Body of pancreas (tissue), 4 donors: ENCODE measurements at regions not wholly inside any gene's neighbourhood (a gene's known extent, or its start where the extent isn't known, plus 50 kb on each side); places are given as distances from the start of the nearest gene placed in this dataset.

ENCODE experiments used
- ATAC-seq: fragments of 150-250 bp; one replicate; pipeline ENCODE4 v1.9.1; 2016
- DNase-seq, 4 donors: peaks; one replicate each; pipeline ENCODE4 v3.0.0-alpha.2; 2019
- H3K27ac ChIP-seq, 4 donors: fragments of 200-600 bp; sonication (generic); 1 replicate in 3 of 4; 2 replicates in 1 of 4; pipeline versions ENCODE4 v1.5.1 to v1.6.1; 2016 to 2019; ENCODE audit warnings: mild to moderate bottlenecking in 1 of 4, mixed read lengths in 1 of 4, moderate library complexity in 1 of 4
- H3K27me3 ChIP-seq, 2 donors: fragments of 200-600 bp; sonication (generic); one replicate each; pipeline ENCODE4 v1.6.0; 2016; ENCODE audit warnings: mild to moderate bottlenecking in 1 of 2
- H3K36me3 ChIP-seq, 2 donors: fragments of 200-600 bp; sonication (generic); replicated peaks in 1 of 2; 2 replicates each; pipeline ENCODE4 v1.5.1; 2016; ENCODE audit warnings: low read depth in 2 of 2; ENCODE audit not compliant: insufficient read depth in 1 of 2
- H3K4me1 ChIP-seq: fragments of 200-600 bp; sonication (generic); one replicate; pipeline ENCODE4 v1.6.0; 2016
- H3K4me3 ChIP-seq, 2 donors: fragments of 200-600 bp; sonication (generic); 1 replicate in 1 of 2; 2 replicates in 1 of 2; pipeline ENCODE4 v1.5.1; 2016 to 2019
- H3K9me3 ChIP-seq, 3 donors: fragments of 200-600 bp; sonication (generic); 1 replicate in 2 of 3; 2 replicates in 1 of 3; pipeline ENCODE4 v1.5.1; 2016
- CTCF ChIP-seq, 7 experiments: fragments of 450-650 bp in 4 of 7; fragments of 200-600 bp in 3 of 7; sonication (generic) in 3 of 7; IDR thresholded peaks; one replicate each; pipeline ENCODE4 v1.5.1; 2016 to 2019; ENCODE audit warnings: antibody characterized with exemption in 7 of 7
- POLR2A ChIP-seq, 3 donors: fragments of 450-650 bp; IDR thresholded peaks; one replicate each; pipeline ENCODE4 v1.6.1; 2016; ENCODE audit warnings: antibody characterized with exemption in 3 of 3, mild to moderate bottlenecking in 2 of 3
- WGBS, 2 donors: methylation state at CpG; one replicate each; pipeline ENCODE4 v1.1.5; 2017; 5-methylcytosine and 5-hydroxymethylcytosine counted together
- intact Hi-C: fragments of 100-400 bp; cut with DNase I; formaldehyde crosslinking; loops from one replicate; pipeline ENCODE4 v1.15.1; 2023

DNA sequence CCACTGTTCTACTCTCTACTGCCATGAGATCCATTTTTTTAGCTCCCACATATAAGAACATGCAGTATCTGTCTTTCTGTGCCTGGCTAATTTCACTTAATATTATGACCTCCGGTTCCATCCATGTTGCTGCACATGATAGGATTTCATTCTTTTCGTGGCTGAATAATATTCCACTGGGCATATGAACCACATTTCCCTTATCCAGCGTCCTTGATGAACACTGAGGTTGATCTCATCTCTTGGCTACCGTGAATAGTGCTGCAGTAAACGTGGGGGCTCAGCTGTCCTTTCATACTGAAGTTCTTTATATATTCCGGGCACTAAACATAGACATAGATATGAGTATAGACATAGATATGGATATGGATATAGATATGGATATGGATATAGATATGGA is 109.3 kb upstream of the TNRC6C start:
- Histone ChIP-seq H3K4me1 (no peaks in the 10 kb centered on the region), H3K4me3 (no peak overlapping the region), H3K36me3 (no peaks in the 10 kb centered on the region), H3K27ac (no peak overlapping the region), H3K27me3 (no peaks in the 10 kb centered on the region), H3K9me3 (no peaks in the 10 kb centered on the region)
- no peak for ATAC-seq
- intact Hi-C loops: no loop called here
- no peak for TF ChIP-seq CTCF (IDR thresholded peaks at IDR 0.05)
- no peak for TF ChIP-seq POLR2A (IDR thresholded peaks at IDR 0.05)
- 82 to 88% methylated on average over 6 of the region's 6 CpGs for WGBS, 2 donors
- DNase-seq: no peak

- ATAC-seq: no peak
- Histone ChIP-seq H3K27ac (no peak overlapping the region), H3K4me1 (no peaks in the 10 kb centered on the region), H3K9me3 (no peaks in the 10 kb centered on the region), H3K27me3 (no peaks in the 10 kb centered on the region), H3K36me3 (no peaks in the 10 kb centered on the region), H3K4me3 (no peak overlapping the region)
- no peak for TF ChIP-seq POLR2A (IDR thresholded peaks at IDR 0.05)
- no peak for DNase-seq
- intact Hi-C loops: no loop called here
- WGBS, 2 donors: 69 to 70% methylated on average over 5 of the region's 5 CpGs
Observed at GRCh38 chr17:77851921-77852320, 106.6 kb upstream of the TNRC6C start.

DNA sequence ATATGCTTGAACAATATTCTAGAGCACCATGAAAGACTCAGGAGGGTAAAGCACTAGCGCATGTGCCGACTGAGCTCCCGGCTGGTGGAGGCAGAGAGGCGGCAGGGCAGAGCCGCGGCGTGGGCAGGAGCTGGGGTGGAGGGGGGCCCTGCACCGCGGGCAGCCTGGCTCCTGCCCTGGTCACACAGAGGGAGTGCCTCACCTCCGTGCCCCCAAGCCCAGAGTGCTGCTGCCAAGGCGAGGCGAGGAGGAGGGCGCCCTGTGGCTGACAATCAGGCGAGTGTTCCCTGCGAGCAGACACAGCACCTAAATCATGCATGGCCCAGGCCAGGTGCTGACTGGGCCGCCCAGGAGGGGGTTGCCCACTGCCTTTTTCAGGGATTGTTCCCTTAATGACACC is 105.8 kb upstream of the TNRC6C start:
- Histone ChIP-seq H3K27me3 (no peaks in the 10 kb centered on the region), H3K36me3 (no peaks in the 10 kb centered on the region), H3K27ac (no peak overlapping the region), H3K4me3 (no peak overlapping the region), H3K4me1 (no peaks in the 10 kb centered on the region), H3K9me3 (no peaks in the 10 kb centered on the region)
- TF ChIP-seq POLR2A (IDR thresholded peaks at IDR 0.05) (no peak), CTCF (IDR thresholded peaks at IDR 0.05) (no peak)
- ATAC-seq (no peak), DNase-seq (no peak)
- 79 to 82% methylated on average over 11 to 16 of the region's 16 CpGs for WGBS, 2 donors
- intact Hi-C loops: no loop called here

GRCh38 chr17:77853191-77853977 is 105.1 kb upstream of the TNRC6C start:
- no peak overlapping the region for H3K27ac ChIP-seq
- no peak overlapping the region for H3K4me3 ChIP-seq
- no peaks in the 10 kb centered on the region for H3K9me3 ChIP-seq
- no peaks in the 10 kb centered on the region for H3K36me3 ChIP-seq
- H3K27me3 ChIP-seq: no peaks in the 10 kb centered on the region
- DNase-seq (no peak), ATAC-seq (no peak)
- intact Hi-C loops: no loop called here
- WGBS, 2 donors: 75 to 76% methylated on average over 12 to 17 of the region's 20 CpGs
- TF ChIP-seq CTCF (IDR thresholded peaks at IDR 0.05): no peak
- TF ChIP-seq POLR2A (IDR thresholded peaks at IDR 0.05): no peak
- H3K4me1 ChIP-seq: no peaks in the 10 kb centered on the region

DNA sequence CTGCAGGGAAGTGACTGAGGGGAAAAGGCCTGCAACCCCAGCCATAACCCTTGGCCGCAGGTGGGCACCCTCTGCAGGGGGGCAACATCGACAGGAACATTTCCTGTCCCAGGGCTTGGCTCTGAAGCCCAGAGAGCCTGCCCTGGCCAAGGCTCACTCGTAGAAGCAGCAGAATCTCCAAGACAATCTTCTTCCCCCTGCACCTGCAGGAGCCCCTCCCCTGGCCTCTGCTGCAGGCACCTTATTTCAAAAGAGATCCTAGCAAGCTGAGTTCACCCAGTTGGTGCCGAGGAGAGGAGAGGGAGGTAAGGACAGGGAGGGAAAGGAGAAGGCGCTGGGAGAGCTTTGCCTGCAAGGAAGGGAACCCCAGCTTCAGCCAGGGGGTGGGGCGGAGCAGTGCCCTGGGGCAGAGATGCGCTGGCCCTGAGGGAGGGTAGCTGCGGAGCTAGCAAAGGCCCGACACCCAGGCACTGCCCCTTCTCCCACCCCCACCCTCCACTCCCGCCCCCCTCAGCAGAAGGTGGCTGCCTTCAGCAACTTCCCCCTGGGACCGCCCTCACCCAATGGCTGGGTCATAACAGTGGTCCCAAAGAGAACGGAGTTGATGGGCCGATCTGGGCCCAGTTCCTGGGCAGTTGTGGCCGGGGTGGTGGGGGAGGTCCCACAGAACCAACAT is 104.3 kb upstream of the TNRC6C start:
- ATAC-seq (no peak), DNase-seq (no peak)
- no peaks in the 10 kb centered on the region for H3K36me3 ChIP-seq
- H3K4me3 ChIP-seq: no peak overlapping the region
- intact Hi-C loops: no loop called here
- TF ChIP-seq CTCF (IDR thresholded peaks at IDR 0.05) (no peak), POLR2A (IDR thresholded peaks at IDR 0.05) (no peak)
- H3K27me3 ChIP-seq: no peaks in the 10 kb centered on the region
- no peak overlapping the region for H3K27ac ChIP-seq
- no peaks in the 10 kb centered on the region for H3K9me3 ChIP-seq
- WGBS, 2 donors: 63% methylated on average over 13 to 14 of the region's 14 CpGs
- no peaks in the 10 kb centered on the region for H3K4me1 ChIP-seq
